NCI-H510A (cell line): ENCODE measurements at regions not wholly inside any gene's neighbourhood (a gene's known extent, or its start where the extent isn't known, plus 50 kb on each side); places are given as distances from the start of the nearest gene placed in this dataset.

ENCODE experiments used
- DNase-seq: peaks from one replicate; lab custom pipeline; 2025; lab: John Stamatoyannopoulos, UW

- no peak for DNase-seq
Observed at GRCh38 chr1:8267307-8267706, 50.6 kb upstream of the SLC45A1 start.

DNA sequence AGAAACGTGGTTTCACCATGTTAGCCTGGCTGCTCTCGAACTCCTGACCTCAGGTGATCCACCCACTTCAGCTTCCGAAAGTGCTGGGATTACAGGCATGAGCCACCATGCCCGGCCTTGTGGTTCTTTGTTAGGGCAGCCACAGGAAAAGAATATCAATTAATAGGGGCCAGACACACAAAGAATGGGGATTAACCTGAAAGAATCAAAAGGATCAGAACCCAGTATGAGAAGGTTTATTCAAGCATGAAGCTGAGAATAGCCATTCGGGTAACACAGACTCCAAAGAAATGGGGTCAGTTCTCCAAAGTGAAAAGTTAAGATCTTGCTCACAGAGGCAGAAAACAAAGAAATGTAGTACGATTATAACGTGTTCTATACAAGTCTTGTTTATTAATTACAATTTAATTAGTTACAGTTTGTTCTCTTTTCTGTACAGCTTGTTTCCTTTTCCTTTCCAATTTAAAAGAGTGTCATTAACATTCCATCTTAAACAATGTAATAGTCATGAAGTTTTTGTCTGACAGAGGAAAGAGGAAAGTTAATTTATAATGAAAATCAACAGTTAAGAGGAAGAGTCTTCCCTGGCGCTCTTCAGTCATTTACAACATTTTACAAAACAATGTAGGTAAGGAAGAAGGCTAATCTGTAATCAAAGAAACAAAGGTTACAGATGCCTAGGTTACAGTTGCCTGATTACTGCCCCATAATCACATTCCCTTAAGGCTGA lies 51.3 kb upstream of the SLC45A1 start:
- DNase-seq, result no peak

DNA sequence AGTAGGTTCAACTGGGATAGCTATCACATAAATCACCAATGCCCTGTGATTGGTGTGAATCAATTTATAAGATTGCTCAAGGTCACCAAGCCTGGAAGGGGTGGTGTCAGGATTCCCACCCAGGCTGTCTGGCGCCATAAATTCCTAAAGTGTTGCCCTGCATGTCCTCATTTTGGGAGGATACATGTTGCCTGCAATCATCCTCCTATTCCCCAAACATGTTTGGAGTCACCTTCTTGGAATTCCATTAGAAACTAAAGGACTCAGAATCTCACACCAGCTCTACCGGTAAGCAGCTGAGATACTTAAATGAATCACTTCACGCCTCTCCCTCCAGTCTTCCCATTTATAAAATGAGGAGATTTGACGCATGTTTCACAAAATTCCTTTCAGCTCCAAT lies 54.1 kb upstream of the SLC45A1 start:
- no peak for DNase-seq

GRCh38 chr1:8261398-8261762 lies 56.5 kb upstream of the SLC45A1 start:
- DNase-seq, result no peak

GRCh38 chr1:8259498-8260290 lies 58.2 kb upstream of the SLC45A1 start:
- peak; percentile 95 for DNase-seq

GRCh38 chr1:8257621-8258020 lies 60.3 kb upstream of the SLC45A1 start:
- DNase-seq, result no peak

DNA sequence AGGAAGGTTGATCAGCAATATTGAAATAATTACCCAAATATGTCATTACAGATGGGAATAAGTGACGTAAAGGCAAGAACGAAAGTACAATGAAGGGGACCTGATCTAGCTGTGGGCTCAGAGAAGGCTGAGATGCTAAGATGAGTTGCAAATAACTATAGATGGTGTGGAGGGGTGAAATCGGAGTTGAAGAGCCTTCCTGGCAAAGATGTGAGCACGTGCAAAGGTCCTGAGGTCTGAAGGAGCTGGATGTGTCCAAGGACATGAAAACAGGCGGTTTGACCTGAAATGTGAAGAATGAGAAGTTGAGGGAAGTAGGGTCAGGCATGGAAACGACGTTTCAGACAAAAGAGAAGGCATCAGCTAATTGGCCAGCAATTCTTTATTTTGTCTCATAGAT lies 61.6 kb upstream of the SLC45A1 start:
- DNase-seq, result no peak

DNA sequence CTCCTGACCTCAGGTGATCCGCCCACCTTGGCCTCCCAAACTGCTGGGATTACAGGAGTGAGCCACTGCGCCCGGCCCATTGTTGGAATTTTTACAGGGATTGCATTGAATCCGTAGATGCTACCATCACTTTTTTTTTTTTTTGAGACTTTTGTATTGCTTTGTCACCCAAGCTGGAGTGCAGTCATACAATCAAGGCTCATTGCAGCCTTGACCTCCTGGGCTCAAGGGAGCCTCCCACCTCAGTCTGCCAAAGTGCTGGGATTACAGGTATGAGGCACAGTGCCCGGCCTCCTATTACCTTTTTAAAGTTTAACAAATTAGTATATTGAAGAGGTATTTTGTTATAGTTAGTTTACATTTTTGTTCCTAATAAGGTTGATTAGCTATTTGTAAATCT lies 62.2 kb upstream of the SLC45A1 start:
- no peak for DNase-seq

GRCh38 chr1:8252266-8252951 lies 65.5 kb upstream of the SLC45A1 start:
- no peak for DNase-seq

DNA sequence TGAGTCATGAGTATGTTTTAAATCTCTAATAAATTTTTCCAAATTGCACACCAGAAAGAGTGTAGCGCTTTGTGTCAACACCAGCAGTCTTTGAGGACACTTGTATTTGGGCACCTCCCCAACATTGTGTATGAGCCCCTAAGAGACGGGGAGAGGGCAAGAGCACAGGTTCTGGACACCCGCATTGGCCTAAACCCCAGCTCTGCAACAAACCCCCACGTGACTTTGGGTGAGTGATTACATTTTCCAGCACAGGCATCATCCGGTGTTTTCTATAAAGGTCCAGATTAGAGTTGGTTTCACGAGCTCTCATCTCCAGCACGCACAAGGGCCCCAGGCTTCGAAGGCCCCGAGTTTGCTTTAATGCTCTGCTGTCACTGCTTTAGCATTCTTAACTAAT lies 66.3 kb upstream of the SLC45A1 start:
- DNase-seq, result no peak

DNA sequence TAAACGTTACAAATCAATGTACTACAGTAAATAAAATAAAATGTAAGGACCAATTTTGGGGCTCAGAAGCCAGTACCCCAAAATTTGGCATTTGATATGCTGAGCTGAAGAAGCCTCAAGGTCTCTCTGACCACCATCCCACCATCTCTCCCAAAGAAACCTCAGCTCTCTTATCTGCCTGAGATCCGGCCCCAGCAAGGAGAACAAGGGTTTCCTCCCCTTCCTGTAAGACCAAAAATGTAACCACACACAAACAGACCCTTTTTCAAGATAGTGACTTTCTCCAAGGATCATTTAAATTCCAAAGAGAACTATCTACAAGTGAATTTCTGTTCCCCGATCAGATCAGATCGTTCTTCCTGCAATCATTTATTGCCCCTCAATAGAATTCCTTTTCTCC lies 68.1 kb upstream of the SLC45A1 start:
- no peak for DNase-seq

DNA sequence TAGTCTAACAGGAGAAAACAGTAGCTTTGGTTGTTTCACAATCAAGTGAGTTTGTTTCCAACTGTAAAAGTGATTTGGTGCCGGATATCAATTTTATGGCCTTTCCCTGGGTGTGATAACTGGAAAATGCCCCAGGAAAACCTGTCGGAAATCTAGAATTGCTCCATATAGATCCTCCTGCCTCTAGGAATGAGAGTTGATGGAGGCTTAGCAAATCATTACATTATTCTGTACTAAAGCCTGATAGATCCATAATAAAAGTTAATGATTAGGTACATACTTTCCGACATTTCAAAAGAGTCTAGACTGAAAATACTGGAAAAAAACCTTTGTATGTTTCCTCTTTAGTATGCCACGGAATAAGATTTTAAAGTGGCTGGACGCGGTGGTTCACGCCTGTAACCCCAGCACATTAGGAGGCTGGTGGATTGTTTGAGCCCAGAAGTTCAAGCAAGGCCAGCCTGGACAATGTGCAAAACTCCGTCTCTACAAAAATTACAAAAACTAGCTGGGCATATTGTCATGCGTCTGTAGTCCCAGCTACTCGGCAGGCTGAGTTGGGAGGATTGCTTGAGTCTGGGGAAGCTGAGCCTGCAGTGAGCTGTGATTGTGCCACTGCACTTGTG lies 70.0 kb upstream of the SLC45A1 start:
- DNase-seq, result no peak

DNA sequence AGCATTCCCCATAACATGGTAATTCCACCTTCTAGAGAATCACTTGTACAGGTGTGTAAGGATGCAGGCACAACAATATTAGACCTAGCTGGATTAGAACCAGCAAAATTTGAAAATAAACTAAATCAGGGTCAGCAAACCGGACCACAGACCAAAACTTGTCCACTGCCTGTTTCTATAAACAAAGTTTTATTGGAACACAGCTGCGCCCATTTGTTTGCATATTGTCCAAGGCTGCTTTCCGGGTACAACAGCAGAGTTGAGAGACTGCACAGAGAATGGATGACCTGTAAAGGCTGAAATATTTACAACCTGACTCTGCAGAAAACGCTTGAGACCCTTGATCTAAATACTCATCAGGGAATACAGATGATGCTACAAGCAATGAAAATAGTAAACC lies 73.6 kb upstream of the SLC45A1 start:
- no peak for DNase-seq

- no peak for DNase-seq
Observed at GRCh38 chr1:8242498-8242897, 75.4 kb upstream of the SLC45A1 start.

GRCh38 chr1:8241417-8242014 lies 76.4 kb upstream of the SLC45A1 start:
- DNase-seq, result no peak

- DNase-seq, result peak; percentile 77
Observed at GRCh38 chr1:8239306-8240023, 78.4 kb upstream of the SLC45A1 start.

DNA sequence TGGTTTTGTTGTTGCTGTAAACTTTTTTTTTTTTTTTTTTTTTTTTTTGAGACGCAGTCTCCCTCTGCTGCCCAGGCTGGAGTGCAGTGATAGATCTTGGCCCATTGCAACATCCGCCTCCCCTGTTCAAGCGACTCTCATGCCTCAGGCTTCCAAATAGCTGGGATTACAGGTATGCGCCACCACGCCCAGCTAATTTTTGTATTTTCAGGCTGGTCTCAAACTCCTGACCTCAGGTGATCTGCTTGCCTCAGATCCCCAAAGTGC lies 78.9 kb upstream of the SLC45A1 start:
- DNase-seq, result no peak

DNA sequence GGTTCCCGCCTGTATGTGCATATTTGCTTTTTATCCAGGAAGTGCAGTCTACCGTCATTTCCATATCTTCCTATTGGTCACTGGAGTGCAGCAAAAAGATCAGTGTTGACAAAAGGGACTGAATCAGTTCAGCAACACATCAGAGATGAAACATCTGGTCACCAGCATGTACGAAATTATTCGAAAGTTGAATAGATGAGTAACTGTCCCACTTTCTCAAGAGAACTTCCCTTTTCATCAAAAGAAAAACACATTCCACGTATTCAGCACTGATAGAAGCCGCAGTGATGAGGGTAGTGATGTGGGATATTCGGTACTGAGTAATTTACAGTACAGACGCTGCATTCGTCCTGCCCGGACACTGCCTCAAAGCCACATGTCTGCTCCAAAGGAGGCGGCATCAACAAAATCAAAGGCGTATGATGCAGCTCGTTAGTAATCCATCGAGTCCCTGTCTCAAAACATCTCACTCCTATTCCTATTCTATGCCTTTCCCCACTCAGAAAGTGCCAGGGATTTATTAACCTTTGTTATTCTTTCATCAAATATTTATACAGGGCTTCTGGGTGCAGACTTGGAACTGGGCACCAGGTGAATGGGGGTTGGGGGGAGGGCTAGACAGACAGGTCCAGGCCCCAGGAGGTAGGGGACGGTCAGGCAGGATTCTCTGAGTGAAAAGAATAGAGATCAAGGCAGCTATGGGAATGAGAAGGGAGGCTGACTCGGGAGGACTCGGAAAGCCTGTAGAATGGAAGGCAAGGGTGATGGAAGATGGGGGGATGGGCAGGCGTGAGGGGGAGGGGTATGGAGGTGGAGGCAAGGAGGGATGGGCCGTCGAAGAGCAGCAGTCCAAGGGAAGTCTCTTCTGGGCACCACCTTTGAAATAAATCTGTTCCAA lies 79.5 kb upstream of the SLC45A1 start:
- peak; percentile 82 for DNase-seq

- no peak for DNase-seq
Observed at GRCh38 chr1:8232036-8232757, 85.7 kb upstream of the SLC45A1 start.

- DNase-seq, result no peak
Observed at GRCh38 chr1:8230292-8230621, 87.7 kb upstream of the SLC45A1 start.
